ENCODE measurements at regions not wholly inside any gene's neighbourhood (a gene's known extent, or its start where the extent isn't known, plus 50 kb on each side); places are given as distances from the start of the nearest gene placed in this dataset.
"Not testable (repeated sequence)": the region's sequence is repeated elsewhere in the genome, so short reads cannot be mapped to it uniquely, and the experiment has no call there.

DNA sequence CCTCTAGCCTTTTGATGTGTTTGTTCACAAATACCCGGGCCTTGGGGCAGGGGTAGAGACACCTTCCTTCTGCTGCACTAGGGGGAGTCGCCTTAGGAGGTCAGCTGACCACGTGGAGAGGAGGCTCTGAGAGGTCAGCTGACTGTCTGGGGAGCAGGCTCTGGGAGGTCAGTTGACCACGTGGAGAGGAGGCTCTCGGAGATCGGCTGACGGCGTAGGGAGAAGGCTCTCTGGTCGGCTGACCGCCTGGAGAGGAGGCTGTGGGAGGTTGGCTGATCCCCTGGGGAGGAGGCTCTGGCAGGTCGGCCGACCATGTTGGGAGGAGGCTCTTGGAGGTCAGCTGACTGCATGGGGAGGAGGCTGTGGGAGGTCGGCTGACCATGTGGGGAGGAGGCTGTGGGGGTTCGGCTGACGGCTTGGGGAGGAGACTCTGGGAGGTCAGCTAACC, 59.6 kb upstream of the LYZL1 start:
- no peak for DNase-seq

DNA sequence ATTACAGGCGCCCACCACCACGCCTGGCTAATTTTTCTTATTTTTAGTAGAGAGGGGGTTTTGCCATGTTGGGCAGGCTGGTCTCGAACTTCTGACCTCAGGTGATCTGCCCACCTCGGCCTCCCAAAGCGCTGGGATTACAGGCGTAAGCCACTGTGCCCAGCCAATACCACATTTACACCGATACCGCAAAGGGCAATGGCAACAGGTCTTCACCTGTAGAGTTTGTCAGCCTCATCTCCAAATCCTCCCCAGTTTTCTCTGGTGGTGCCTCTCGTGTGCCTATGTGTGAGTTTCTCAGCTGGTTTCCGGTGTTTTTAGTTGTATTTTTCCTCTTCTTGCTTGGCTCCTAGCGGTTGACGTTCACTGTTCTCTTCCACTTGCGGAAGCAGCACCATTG, 52.0 kb upstream of the LYZL1 start:
- DNase-seq, result not testable (repeated sequence)

DNA sequence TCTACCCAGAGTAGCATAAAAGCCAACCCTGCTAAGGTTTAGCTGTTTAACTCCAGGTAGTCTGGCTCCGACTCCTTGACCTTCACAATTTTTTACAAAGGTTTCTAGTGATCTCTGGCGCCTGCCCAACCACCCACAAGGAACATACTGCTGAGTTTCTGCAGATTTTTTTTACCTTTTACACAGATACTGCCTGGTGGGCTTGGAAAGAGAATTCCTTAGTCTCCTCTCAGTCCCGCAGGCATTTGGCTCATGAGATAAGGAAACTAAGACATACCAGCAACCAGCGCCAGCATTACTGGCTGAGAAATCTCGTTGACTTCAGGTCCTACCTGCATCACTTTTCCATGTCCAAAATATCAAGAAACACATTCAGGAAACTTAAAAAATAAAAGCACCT, 51.1 kb upstream of the LYZL1 start:
- no peak for DNase-seq

DNA sequence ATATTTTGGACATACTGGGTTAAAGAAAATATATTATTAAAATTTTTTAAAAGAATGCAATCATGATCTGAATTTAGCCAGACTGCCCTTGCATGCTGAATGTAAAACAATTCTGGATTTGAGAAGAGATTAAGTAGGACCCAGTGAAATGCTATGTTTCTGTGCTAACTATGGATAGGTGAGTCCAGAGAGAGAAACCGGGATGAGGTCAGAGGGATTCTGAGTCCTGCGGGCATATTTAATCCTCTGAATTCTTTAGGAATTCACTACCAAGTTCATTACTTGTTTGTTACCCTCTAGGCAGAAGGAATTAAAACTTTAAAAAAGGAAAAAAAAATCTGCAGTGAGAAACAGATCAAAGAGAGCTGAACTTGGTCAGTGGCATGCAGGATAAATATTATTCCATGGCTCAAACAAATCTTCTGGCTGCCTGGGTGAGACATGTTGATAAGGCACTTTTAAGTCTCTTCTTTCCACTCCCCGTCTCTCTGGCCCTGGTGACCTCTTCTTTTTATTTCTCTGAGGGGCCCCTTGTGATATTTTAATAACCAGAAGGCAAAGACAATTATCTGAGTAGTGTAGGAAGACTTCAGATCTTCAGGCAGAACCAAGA, 50.2 kb upstream of the LYZL1 start:
- DNase-seq, result no peak
